Raji (cell line): ENCODE measurements at regions not wholly inside any gene's neighbourhood (a gene's known extent, or its start where the extent isn't known, plus 50 kb on each side); places are given as distances from the start of the nearest gene placed in this dataset.

Experiments
- POLR2A ChIP-seq: IDR thresholded peaks from 2 replicates; pipeline ENCODE4 v1.6.1; 2011; ENCODE audit warnings: low read depth, low read length, control low read depth; ENCODE audit not compliant: insufficient read depth

GRCh38 chr5:116853992-116854391 lies 279.4 kb upstream of the SEMA6A start:
- no peak for TF ChIP-seq POLR2A

- TF ChIP-seq POLR2A = no peak
Observed at GRCh38 chr5:116848954-116849581, 274.4 kb upstream of the SEMA6A start.

GRCh38 chr5:116847960-116848359 lies 273.3 kb upstream of the SEMA6A start:
- TF ChIP-seq POLR2A = no peak

- no peak for TF ChIP-seq POLR2A
Observed at GRCh38 chr5:116844015-116844414, 269.4 kb upstream of the SEMA6A start.

GRCh38 chr5:116842514-116842961 lies 267.9 kb upstream of the SEMA6A start:
- no peak for TF ChIP-seq POLR2A

DNA sequence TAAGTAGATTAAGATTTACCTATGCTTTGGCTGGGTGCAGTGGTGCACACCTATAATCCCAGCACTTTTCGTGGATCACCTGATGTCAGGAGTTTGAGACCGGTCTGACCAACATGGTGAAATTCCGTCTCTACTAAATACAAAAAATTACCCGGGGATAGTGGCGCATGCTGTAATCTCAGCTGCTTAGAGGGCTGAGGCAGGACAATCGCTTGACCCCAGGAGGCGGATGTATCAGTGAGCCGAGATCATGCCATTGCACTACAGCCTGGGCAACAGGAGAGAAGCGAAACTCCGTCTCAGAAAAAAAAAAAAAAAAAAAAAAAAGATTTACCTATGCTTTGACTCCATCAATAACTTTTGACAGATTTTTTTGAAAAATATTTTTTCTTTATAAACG lies 267.1 kb upstream of the SEMA6A start:
- TF ChIP-seq POLR2A = no peak

GRCh38 chr5:116838011-116838536 lies 263.5 kb upstream of the SEMA6A start:
- TF ChIP-seq POLR2A = no peak

GRCh38 chr5:116834796-116835515 lies 260.3 kb upstream of the SEMA6A start:
- TF ChIP-seq POLR2A = no peak

GRCh38 chr5:116830079-116830478 lies 255.5 kb upstream of the SEMA6A start:
- no peak for TF ChIP-seq POLR2A

DNA sequence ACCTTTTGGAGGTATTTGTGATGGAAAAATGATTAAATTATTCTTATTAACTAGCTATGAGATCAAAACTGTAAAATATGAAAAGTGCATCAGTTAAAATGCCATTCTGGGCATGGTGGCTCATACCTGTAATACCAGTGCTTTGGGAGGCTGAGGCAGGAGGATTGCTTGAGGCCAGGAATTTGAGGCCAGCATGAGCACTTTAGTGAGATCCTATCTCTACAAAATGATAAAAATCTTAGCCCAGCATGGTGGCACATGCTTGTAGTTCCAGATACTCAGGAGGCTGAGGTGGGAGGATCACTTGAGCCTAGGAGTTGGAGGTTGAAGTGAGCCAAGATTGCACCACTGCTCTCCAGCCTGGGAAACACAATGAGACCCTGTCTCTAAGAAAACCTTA lies 252.5 kb upstream of the SEMA6A start:
- no peak for TF ChIP-seq POLR2A

- no peak for TF ChIP-seq POLR2A
Observed at GRCh38 chr5:116825486-116825885, 250.9 kb upstream of the SEMA6A start.

DNA sequence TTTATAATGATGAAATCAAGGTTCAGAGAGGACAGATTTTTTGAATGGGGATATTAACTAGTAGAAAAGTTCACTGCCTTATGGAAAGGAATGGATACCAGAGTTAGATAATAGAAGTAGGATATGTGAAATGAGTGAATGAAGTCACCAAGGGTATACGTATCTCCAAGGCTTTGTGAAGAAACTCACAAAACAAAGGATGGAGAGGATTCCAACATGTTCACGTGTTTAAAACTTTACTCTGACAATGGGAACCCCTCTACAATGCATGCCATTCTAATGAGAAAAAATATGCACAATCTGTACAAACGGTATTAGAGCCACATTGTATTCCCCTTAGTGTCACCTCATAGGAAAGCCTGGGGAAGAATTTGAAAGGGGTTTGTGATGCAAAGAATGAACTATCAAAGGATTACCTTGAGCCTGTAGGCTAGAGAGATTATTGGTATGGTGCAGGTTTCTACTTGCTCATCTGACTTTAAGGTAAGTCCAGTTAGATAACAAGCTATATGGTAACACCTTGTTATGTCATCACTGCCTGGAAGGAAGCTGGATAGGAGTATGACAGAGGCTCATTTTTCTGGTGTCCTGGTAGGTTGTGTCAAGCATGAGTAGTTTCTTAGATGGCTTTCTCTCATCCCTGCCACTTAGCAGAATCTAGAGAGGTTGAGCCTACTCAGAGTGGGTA lies 250.3 kb upstream of the SEMA6A start:
- TF ChIP-seq POLR2A = no peak

DNA sequence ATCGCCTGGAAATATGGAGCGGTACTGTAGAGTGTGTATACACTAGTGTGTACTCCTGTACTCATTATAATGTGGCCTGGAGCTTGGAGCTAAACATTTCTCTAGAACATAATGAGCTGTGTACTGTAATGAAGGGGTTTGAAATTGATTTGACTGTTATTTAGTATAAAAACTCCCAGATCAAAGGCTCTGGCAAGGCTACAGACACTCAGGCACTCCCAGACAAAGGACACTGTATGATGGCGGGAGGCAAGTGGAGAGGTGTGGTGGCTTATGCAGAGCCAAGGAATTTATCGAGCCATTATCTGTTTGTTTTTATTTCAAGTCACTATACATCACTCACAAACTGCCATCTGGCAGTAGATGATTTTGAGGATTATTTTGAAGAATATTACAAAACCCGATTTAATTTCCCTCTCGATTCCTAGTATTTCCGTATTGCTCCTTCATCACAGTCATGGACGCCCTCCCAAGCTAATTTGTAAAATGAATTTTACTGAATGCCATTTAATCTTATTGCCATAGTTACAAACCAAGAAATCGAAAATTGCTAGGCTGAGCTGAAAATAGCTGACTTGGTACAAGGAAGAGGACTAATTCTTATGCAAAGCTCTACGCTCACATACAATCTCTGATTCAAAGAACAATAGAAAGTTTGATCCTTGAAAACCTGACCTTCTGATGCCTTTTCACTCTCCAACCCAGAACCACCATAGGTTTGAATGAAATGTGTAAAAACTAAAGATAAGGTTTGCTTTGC lies 240.2 kb upstream of the SEMA6A start:
- TF ChIP-seq POLR2A = no peak

GRCh38 chr5:116813906-116814305 lies 239.3 kb upstream of the SEMA6A start:
- no peak for TF ChIP-seq POLR2A

GRCh38 chr5:116813356-116813755 lies 238.7 kb upstream of the SEMA6A start:
- no peak for TF ChIP-seq POLR2A
